Testis (tissue), 2 donors: ENCODE measurements at regions not wholly inside any gene's neighbourhood (a gene's known extent, or its start where the extent isn't known, plus 50 kb on each side); places are given as distances from the start of the nearest gene placed in this dataset.

Source experiments
- DNase-seq: peaks from one replicate; pipeline ENCODE4 v3.0.0-alpha.2; 2019
- H3K27ac ChIP-seq, 2 donors: fragments of 200-600 bp; sonication (generic); one replicate each; pipeline ENCODE4 v1.5.1; 2019
- H3K27me3 ChIP-seq: fragments of 200-600 bp; sonication (generic); one replicate; pipeline ENCODE4 v1.5.1; 2019
- H3K36me3 ChIP-seq: fragments of 200-600 bp; sonication (generic); one replicate; pipeline ENCODE4 v1.5.1; 2017; ENCODE audit warnings: low read depth; ENCODE audit errors: missing control alignments
- H3K4me1 ChIP-seq: fragments of 200-600 bp; sonication (generic); one replicate; pipeline ENCODE4 v1.5.1; 2019
- H3K4me3 ChIP-seq, 2 donors: fragments of 200-600 bp; sonication (generic); one replicate each; pipeline ENCODE4 v1.5.1; 2017 to 2019
- H3K9me3 ChIP-seq: fragments of 200-600 bp; sonication (generic); one replicate; pipeline ENCODE4 v1.5.1; 2017
- CTCF ChIP-seq, 3 experiments: fragments of 450-650 bp in 2 of 3; fragments of 200-600 bp in 1 of 3; sonication (generic) in 1 of 3; IDR thresholded peaks; one replicate each; pipeline ENCODE4 v1.5.1; 2016 to 2019; ENCODE audit warnings: antibody characterized with exemption in 3 of 3, mild to moderate bottlenecking in 2 of 3, moderate library complexity in 1 of 3
- POLR2A ChIP-seq: fragments of 450-650 bp; IDR thresholded peaks from one replicate; pipeline ENCODE4 v1.6.1; 2017; ENCODE audit warnings: antibody characterized with exemption, mild to moderate bottlenecking, moderate library complexity
- WGBS, 2 donors: methylation state at CpG; one replicate each; pipeline ENCODE4 v1.1.5; 2018; 5-methylcytosine and 5-hydroxymethylcytosine counted together
- intact Hi-C: fragments of 100-400 bp; cut with DNase I; formaldehyde crosslinking; loops from one replicate; pipeline ENCODE4 v1.15.1; 2023; ENCODE audit warnings: low total_unique reads

- intact Hi-C loops: no loop called here
- 94 to 97% methylated on average over 1 of the region's 1 CpG for WGBS, 2 donors
- Histone ChIP-seq H3K27ac (no peak overlapping the region), H3K27me3 (no peaks in the 10 kb centered on the region), H3K4me3 (no peak overlapping the region), H3K36me3 (no peaks in the 10 kb centered on the region), H3K9me3 (no peaks in the 10 kb centered on the region), H3K4me1 (no peaks in the 10 kb centered on the region)
- no peak for DNase-seq
- TF ChIP-seq POLR2A (no peak), CTCF (IDR thresholded peaks at IDR 0.05) (no peak)
Observed at GRCh38 chr1:182238421-182238820, 153.2 kb downstream of the GLUL start.

DNA sequence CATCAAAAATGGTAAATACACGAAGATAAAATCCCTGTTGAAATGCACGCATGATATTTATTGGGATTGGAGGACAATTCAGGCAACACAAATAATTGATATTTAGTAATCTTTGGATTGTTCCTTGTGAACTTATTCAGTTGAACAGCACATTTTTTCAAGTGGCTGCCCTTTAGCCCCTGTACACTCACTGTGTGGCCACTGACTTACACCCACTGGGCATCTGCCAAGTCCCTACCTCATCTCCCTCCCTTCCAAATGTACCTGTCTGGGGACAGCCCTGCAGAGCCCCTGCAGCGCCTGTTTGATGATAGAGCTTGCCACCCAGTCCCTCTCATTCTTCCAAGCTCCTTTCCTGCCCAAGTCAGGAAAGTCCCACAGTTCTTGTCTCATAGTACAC, 154.3 kb downstream of the GLUL start:
- Histone ChIP-seq H3K4me3 (no peak overlapping the region), H3K9me3 (no peaks in the 10 kb centered on the region), H3K36me3 (no peaks in the 10 kb centered on the region), H3K27me3 (no peaks in the 10 kb centered on the region), H3K4me1 (no peaks in the 10 kb centered on the region), H3K27ac (no peak overlapping the region)
- 96 to 97% methylated on average over 3 of the region's 3 CpGs for WGBS, 2 donors
- TF ChIP-seq POLR2A (no peak), CTCF (IDR thresholded peaks at IDR 0.05) (no peak)
- DNase-seq: no peak
- intact Hi-C loops: no loop called here

- intact Hi-C loops: no loop called here
- H3K9me3 ChIP-seq: no peaks in the 10 kb centered on the region
- H3K36me3 ChIP-seq: no peaks in the 10 kb centered on the region
- H3K27me3 ChIP-seq: no peaks in the 10 kb centered on the region
- no peak for DNase-seq
- 94 to 98% methylated on average over 2 of the region's 2 CpGs for WGBS, 2 donors
- TF ChIP-seq POLR2A (no peak), CTCF (IDR thresholded peaks at IDR 0.05) (no peak)
- H3K27ac ChIP-seq: no peak overlapping the region
- H3K4me1 ChIP-seq: no peaks in the 10 kb centered on the region
- H3K4me3 ChIP-seq: no peak overlapping the region
Observed at GRCh38 chr1:182236651-182237077, 154.9 kb downstream of the GLUL start.

DNA sequence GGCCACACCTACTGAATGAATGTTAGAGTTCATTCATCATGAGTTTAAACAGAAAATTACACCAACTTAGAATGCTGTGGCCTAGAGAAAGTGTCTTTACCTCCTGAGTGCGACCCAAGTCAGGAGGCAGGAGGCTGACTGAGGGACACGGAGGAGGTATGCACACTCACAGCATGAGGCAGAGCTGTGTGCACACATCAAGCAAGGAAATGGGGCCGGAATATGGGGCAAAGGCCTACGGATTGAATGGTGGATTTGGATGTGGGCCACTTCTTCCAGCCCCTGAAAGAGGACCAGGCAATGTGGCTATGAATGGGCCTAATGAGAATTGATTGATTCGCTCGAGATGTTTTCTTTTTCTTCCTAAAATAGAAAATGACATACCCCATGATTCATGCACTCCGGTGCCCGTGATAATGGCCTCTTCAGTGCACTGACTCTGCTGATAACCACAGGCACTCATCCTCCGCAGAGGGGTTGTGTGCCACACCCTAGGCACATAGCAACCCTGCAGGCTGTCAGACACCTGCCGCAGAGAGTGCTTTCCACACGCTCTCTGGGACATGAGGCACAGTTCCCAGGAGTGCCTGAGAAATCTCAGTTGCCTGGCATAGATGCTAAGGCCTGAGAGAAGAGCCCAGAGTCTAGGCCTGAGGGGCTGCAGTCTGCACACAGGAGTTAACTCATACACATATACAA, 155.5 kb downstream of the GLUL start:
- intact Hi-C loops: no loop called here
- no peak for DNase-seq
- TF ChIP-seq POLR2A (no peak), CTCF (IDR thresholded peaks at IDR 0.05) (no peak)
- Histone ChIP-seq H3K36me3 (no peaks in the 10 kb centered on the region), H3K27me3 (no peaks in the 10 kb centered on the region), H3K4me1 (no peaks in the 10 kb centered on the region), H3K27ac (no peak overlapping the region), H3K9me3 (no peaks in the 10 kb centered on the region), H3K4me3 (no peak overlapping the region)
- 74 to 78% methylated on average over 11 of the region's 11 CpGs for WGBS, 2 donors

GRCh38 chr1:182235604-182235951, 156.0 kb downstream of the GLUL start:
- no peak for DNase-seq
- H3K36me3 ChIP-seq: no peaks in the 10 kb centered on the region
- H3K9me3 ChIP-seq: no peaks in the 10 kb centered on the region
- H3K4me3 ChIP-seq: no peak overlapping the region
- WGBS, 2 donors: 72 to 82% methylated on average over 2 of the region's 2 CpGs
- intact Hi-C loops: no loop called here
- no peaks in the 10 kb centered on the region for H3K4me1 ChIP-seq
- no peak overlapping the region for H3K27ac ChIP-seq
- TF ChIP-seq POLR2A (no peak), CTCF (IDR thresholded peaks at IDR 0.05) (no peak)
- H3K27me3 ChIP-seq: no peaks in the 10 kb centered on the region
